Stimulated activated memory B cell treated with anti-CD40 and anti-IgM and Interleukin-4, amounts not matched to agents 10 μg/mL and 1 μg/mL and 100 μg/mL, for 72 hours (primary cell): ENCODE measurements at regions not wholly inside any gene's neighbourhood (a gene's known extent, or its start where the extent isn't known, plus 50 kb on each side); places are given as distances from the start of the nearest gene placed in this dataset.

Source experiments
- ATAC-seq: fragments of 150-1000 bp; cut with Tn5 transposase; 2 replicates; pipeline ENCODE4 v1.10.0; 2021
- H3K27ac Mint-ChIP-seq: one replicate; pipeline ENCODE4 v1.8.0; 2022; ENCODE audit warnings: mild to moderate bottlenecking, mixed read lengths
- H3K27me3 Mint-ChIP-seq: one replicate; pipeline ENCODE4 v1.8.0; 2022; ENCODE audit warnings: mixed read lengths
- H3K36me3 Mint-ChIP-seq: one replicate; pipeline ENCODE4 v1.8.0; 2022; ENCODE audit warnings: mixed read lengths
- H3K4me1 Mint-ChIP-seq: one replicate; pipeline ENCODE4 v1.8.0; 2022; ENCODE audit warnings: mixed read lengths
- H3K4me3 Mint-ChIP-seq: one replicate; pipeline ENCODE4 v1.8.0; 2022; ENCODE audit warnings: mild to moderate bottlenecking, moderate library complexity, mixed read lengths
- H3K9me3 Mint-ChIP-seq: one replicate; pipeline ENCODE4 v1.8.0; 2022; ENCODE audit warnings: mixed read lengths

DNA sequence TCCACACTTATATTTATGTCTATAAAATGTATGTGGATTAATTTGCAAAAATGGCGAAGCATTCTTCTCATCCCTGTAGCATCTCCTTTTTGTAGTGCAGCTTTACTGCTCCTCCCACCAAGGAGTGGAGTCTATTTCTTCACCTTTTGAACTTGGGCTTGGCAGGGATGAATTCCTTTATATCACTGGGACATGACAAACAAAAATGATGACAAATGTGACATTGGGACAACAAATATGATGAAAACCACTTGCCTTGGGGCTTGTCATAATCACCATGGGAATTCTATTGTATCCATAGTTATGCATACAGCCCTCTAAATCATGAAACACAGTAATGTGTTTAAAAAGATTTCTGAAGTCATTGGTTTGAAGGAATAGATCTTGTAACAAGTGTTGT lies 155.0 kb downstream of the TNFSF18 start:
- Mint-ChIP-seq H3K4me1 (peaks cover 45% of the 10 kb centered on the region), H3K9me3 (no peaks in the 10 kb centered on the region), H3K27me3 (no peaks in the 10 kb centered on the region), H3K4me3 (no peak overlapping the region), H3K36me3 (no peaks in the 10 kb centered on the region), H3K27ac (peak overlapping the region; percentile 75)
- ATAC-seq, result no peak

DNA sequence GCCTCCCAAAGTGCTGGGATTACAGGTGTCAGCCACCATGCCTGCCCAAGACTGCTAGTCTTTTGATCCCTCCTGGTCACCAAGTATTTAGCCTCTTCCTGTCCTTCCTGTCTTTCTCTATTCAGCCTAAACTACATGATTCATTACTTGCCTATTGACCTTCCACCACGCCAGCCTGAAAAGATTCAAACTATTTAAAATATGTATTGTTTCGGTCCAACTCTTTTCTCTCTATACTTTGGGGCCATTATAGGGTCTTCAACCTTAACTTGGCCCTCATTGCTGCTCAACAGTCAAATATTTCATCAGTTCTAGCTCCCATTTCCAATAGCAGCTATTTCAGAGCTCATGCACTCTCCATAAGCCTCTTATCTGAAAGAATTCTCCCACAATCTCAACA lies 153.0 kb downstream of the TNFSF18 start:
- H3K9me3 Mint-ChIP-seq, result no peaks in the 10 kb centered on the region
- no peak for ATAC-seq
- H3K36me3 Mint-ChIP-seq, result no peaks in the 10 kb centered on the region
- H3K4me1 Mint-ChIP-seq, result peaks cover 50% of the 10 kb centered on the region
- H3K27me3 Mint-ChIP-seq, result no peaks in the 10 kb centered on the region
- H3K27ac Mint-ChIP-seq, result peak overlapping the region; percentile 35
- H3K4me3 Mint-ChIP-seq, result no peak overlapping the region

GRCh38 chr1:172898866-172899265 lies 151.9 kb downstream of the TNFSF18 start:
- Mint-ChIP-seq H3K27ac (peak overlapping the region; percentile 0), H3K4me3 (no peak overlapping the region), H3K36me3 (no peaks in the 10 kb centered on the region), H3K27me3 (no peaks in the 10 kb centered on the region), H3K4me1 (peaks cover 46% of the 10 kb centered on the region), H3K9me3 (no peaks in the 10 kb centered on the region)
- no peak for ATAC-seq

- H3K27ac Mint-ChIP-seq, result peak overlapping the region; percentile 54
- H3K9me3 Mint-ChIP-seq, result no peaks in the 10 kb centered on the region
- no peaks in the 10 kb centered on the region for H3K27me3 Mint-ChIP-seq
- H3K4me3 Mint-ChIP-seq, result peak overlapping the region; percentile 42
- peaks cover 37% of the 10 kb centered on the region for H3K4me1 Mint-ChIP-seq
- H3K36me3 Mint-ChIP-seq, result no peaks in the 10 kb centered on the region
- peak; percentile 87 for ATAC-seq
These were observed 150.3 kb downstream of the TNFSF18 start for GRCh38 chr1:172900376-172900997.

- Mint-ChIP-seq H3K27ac (no peak overlapping the region), H3K4me3 (no peak overlapping the region), H3K36me3 (no peaks in the 10 kb centered on the region), H3K4me1 (peaks cover 55% of the 10 kb centered on the region), H3K9me3 (no peaks in the 10 kb centered on the region), H3K27me3 (no peaks in the 10 kb centered on the region)
- ATAC-seq, result no peak
These were observed 148.5 kb downstream of the TNFSF18 start for GRCh38 chr1:172902200-172902599.

GRCh38 chr1:172902861-172903381 lies 147.8 kb downstream of the TNFSF18 start:
- Mint-ChIP-seq H3K27ac (no peak overlapping the region), H3K36me3 (no peaks in the 10 kb centered on the region), H3K27me3 (no peaks in the 10 kb centered on the region), H3K4me3 (no peak overlapping the region), H3K4me1 (peaks cover 53% of the 10 kb centered on the region), H3K9me3 (no peaks in the 10 kb centered on the region)
- peak; percentile 65 for ATAC-seq

- H3K27ac Mint-ChIP-seq, result no peak overlapping the region
- no peak overlapping the region for H3K4me3 Mint-ChIP-seq
- no peaks in the 10 kb centered on the region for H3K36me3 Mint-ChIP-seq
- peaks cover 2% of the 10 kb centered on the region for H3K9me3 Mint-ChIP-seq
- H3K27me3 Mint-ChIP-seq, result no peaks in the 10 kb centered on the region
- peaks cover 51% of the 10 kb centered on the region for H3K4me1 Mint-ChIP-seq
- ATAC-seq, result no peak
These were observed 147.0 kb downstream of the TNFSF18 start for GRCh38 chr1:172903581-172904220.

- H3K36me3 Mint-ChIP-seq, result no peaks in the 10 kb centered on the region
- no peak overlapping the region for H3K4me3 Mint-ChIP-seq
- H3K27ac Mint-ChIP-seq, result no peak overlapping the region
- peaks cover 5% of the 10 kb centered on the region for H3K9me3 Mint-ChIP-seq
- H3K4me1 Mint-ChIP-seq, result peaks cover 34% of the 10 kb centered on the region
- ATAC-seq, result no peak
- H3K27me3 Mint-ChIP-seq, result no peaks in the 10 kb centered on the region
These were observed 145.3 kb downstream of the TNFSF18 start for GRCh38 chr1:172905452-172905851.

GRCh38 chr1:172906778-172907592 lies 143.8 kb downstream of the TNFSF18 start:
- no peaks in the 10 kb centered on the region for H3K36me3 Mint-ChIP-seq
- peak; percentile 55 for ATAC-seq
- H3K27me3 Mint-ChIP-seq, result no peaks in the 10 kb centered on the region
- peak overlapping the region; percentile 42 for H3K27ac Mint-ChIP-seq
- peaks cover 24% of the 10 kb centered on the region for H3K4me1 Mint-ChIP-seq
- H3K4me3 Mint-ChIP-seq, result no peak overlapping the region
- H3K9me3 Mint-ChIP-seq, result peaks cover 5% of the 10 kb centered on the region

GRCh38 chr1:172907834-172908326 lies 142.9 kb downstream of the TNFSF18 start:
- Mint-ChIP-seq H3K27ac (no peak overlapping the region), H3K27me3 (no peaks in the 10 kb centered on the region), H3K4me1 (peaks cover 24% of the 10 kb centered on the region), H3K9me3 (peaks cover 8% of the 10 kb centered on the region), H3K36me3 (peaks cover 4% of the 10 kb centered on the region), H3K4me3 (no peak overlapping the region)
- no peak for ATAC-seq

DNA sequence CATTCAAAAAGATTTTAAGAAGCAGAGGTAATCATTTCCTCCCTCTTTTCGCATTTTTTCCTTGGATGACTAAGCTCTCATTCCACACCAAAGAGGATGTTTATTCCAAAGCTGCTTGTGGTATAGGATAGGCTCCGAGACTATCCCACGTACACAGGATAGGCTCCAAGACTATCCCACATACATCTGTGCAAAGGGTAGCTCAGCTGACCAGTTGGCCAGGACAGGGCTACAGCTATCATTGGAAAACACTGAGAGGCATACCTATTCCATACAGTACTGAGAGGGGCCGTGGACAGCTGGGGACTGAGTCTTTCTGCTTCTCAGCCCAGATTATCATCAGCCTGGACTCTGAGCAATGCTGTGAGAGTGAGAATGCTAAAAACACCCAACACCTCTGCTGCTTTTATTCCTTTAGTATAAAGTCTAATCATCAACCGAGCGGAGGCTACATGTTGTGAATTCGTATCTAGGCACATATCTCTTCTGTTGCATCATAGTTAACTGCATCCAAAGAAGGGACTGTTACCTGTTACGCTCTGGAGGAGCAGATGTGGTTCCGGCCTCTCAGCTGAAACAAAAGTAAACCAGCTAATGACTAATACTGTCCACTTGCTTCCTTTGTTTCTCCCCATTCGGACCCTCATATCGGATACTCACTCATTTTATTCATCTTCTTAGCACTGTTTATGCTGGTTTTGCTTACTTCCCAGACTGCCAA lies 141.0 kb downstream of the TNFSF18 start:
- H3K36me3 Mint-ChIP-seq, result peaks cover 13% of the 10 kb centered on the region
- no peaks in the 10 kb centered on the region for H3K27me3 Mint-ChIP-seq
- no peak for ATAC-seq
- peaks cover 24% of the 10 kb centered on the region for H3K4me1 Mint-ChIP-seq
- no peak overlapping the region for H3K4me3 Mint-ChIP-seq
- peaks cover 14% of the 10 kb centered on the region for H3K9me3 Mint-ChIP-seq
- H3K27ac Mint-ChIP-seq, result no peak overlapping the region

DNA sequence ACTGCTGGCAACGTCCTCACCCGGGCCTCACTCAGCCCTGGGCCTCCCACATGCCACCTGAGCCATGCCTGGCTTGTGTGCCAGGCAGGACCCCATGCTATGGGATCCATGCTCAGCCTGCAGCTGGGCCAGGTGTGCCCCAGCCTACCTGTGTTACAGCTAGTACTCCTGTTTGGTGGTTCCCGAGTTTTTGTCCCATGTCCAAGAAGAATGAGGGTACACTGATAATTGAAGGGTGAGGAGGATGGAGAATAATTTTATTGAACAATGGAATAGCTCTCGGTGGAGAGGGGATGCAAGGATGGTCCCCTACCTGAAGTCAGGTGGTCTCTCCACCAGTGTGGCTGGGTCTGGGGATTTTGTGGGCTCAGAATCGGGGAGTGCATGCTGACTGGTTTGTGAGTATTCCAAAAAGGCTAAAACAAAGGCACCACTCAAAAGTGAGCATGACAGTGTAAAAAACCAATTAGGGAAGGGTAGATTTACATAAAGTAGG lies 137.9 kb downstream of the TNFSF18 start:
- Mint-ChIP-seq H3K27ac (no peak overlapping the region), H3K36me3 (peaks cover 13% of the 10 kb centered on the region), H3K4me3 (no peak overlapping the region), H3K27me3 (no peaks in the 10 kb centered on the region), H3K9me3 (peaks cover 14% of the 10 kb centered on the region), H3K4me1 (no peaks in the 10 kb centered on the region)
- no peak for ATAC-seq

GRCh38 chr1:172914501-172915144 lies 136.1 kb downstream of the TNFSF18 start:
- Mint-ChIP-seq H3K27ac (no peak overlapping the region), H3K4me3 (no peak overlapping the region), H3K36me3 (peaks cover 13% of the 10 kb centered on the region), H3K9me3 (peaks cover 9% of the 10 kb centered on the region), H3K4me1 (no peaks in the 10 kb centered on the region), H3K27me3 (no peaks in the 10 kb centered on the region)
- ATAC-seq, result no peak

GRCh38 chr1:172915271-172915670 lies 135.5 kb downstream of the TNFSF18 start:
- no peaks in the 10 kb centered on the region for H3K4me1 Mint-ChIP-seq

More at GRCh38 chr1:172915271-172915670, 135.5 kb downstream of the TNFSF18 start:
- ATAC-seq, result no peak
- no peaks in the 10 kb centered on the region for H3K27me3 Mint-ChIP-seq
- no peak overlapping the region for H3K4me3 Mint-ChIP-seq
- peaks cover 13% of the 10 kb centered on the region for H3K36me3 Mint-ChIP-seq
- H3K27ac Mint-ChIP-seq, result no peak overlapping the region
- H3K9me3 Mint-ChIP-seq, result peaks cover 9% of the 10 kb centered on the region
